ENCODE measurements at regions not wholly inside any gene's neighbourhood (a gene's known extent, or its start where the extent isn't known, plus 50 kb on each side); places are given as distances from the start of the nearest gene placed in this dataset.
"Not testable (repeated sequence)": the region's sequence is repeated elsewhere in the genome, so short reads cannot be mapped to it uniquely, and the experiment has no call there.

DNA sequence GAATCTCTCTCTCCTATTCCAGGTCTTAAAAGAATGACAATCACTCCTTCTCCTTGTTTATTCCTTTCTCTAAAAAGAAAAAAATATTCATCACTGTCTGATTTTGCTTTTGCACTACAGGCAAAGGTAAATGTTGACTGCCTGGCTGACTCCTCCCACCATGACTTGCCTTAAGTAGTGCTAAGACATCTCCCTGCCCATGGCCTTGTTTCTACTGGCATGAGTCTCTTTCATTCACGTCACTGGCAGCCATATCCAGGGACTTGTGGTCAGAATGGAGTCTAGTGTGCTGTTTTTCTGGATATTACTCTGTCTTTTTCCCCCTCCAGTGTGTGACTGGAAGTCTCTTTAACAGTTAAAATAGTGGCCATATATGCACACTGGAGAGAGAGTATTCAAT lies 522.9 kb upstream of the DAB2 start:
- no peaks in the 10 kb centered on the region for H3K27me3 Mint-ChIP-seq
- H3K9me3 Mint-ChIP-seq, result peaks cover 4% of the 10 kb centered on the region
- H3K36me3 Mint-ChIP-seq, result no peaks in the 10 kb centered on the region
- H3K4me1 Mint-ChIP-seq, result peaks cover 3% of the 10 kb centered on the region
- DNase-seq, result no peak
- H3K27ac Mint-ChIP-seq, result no peak overlapping the region
- no peak overlapping the region for H3K4me3 Mint-ChIP-seq

DNA sequence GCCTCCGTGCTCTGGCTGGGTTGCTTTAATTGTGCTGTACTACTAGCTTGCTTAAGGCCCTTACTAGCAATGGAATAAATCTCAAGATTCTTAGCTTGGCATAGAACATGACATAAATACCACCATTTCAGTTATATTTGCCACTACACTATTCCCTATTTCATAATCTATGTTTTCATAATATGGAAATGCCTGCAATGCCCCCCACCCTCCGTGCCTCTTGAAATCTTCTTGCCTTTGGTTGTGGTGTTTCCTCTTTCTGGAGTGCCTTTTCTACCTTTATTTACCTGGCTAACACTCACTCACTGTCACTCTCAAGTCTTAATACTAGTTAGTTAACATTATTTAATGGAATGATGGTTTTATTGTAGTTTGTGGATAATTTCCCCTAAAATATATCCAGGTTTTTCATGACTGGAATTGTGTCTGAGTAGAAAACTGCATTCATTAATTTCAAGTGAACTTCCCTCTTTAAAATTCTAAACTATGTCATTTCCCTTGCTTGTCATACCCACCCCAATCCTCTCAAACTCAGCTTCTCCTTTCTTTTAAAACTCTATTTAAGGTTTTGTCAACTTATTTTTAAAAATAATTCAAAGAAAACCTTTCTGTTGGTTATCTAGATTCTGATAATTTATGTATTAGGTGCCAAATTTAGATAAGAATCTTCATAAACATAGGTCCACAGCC lies 521.7 kb upstream of the DAB2 start:
- Mint-ChIP-seq H3K9me3 (peaks cover 2% of the 10 kb centered on the region), H3K4me1 (peaks cover 3% of the 10 kb centered on the region), H3K36me3 (no peaks in the 10 kb centered on the region), H3K27me3 (no peaks in the 10 kb centered on the region), H3K27ac (no peak overlapping the region), H3K4me3 (no peak overlapping the region)
- DNase-seq, result no peak

DNA sequence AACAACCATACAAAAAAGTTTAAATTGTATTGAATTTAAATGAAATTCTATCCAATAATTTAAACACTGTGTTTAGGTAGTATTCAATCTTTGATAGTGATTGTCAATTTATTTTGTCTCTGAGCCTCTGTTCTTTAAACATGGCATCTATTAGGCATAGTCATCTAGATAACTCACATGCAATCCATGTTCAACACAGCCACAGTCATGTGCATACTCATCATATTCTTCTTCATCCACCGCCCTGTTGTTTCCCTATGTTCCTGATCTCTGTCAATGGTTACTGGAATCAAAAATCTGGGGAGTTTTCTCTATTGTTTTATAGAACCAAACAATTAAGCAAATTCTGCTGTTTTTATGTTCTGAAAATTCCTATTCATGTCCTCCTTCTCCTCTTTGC lies 521.1 kb upstream of the DAB2 start:
- Mint-ChIP-seq H3K4me3 (no peak overlapping the region), H3K4me1 (peaks cover 3% of the 10 kb centered on the region), H3K36me3 (no peaks in the 10 kb centered on the region), H3K9me3 (no peaks in the 10 kb centered on the region), H3K27me3 (no peaks in the 10 kb centered on the region), H3K27ac (no peak overlapping the region)
- no peak for DNase-seq

DNA sequence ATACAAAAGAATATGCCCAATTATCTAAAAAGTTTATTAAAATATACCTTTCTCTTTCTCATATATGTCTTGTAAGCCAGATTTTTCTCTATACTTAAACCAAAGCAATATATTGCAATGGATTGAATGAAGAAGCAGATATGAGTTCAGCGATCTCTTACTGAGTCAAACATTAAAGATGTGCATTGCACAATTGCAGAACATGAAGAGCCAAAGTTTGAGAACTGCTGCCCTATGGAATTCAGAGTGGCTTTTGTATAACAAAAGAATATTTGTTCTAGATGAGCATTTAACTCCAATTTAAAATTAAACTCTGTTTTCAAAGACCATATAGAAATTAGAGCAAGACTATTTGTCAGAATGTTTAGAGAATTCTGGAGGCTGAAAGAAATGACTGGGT lies 519.0 kb upstream of the DAB2 start:
- Mint-ChIP-seq H3K27ac (no peak overlapping the region), H3K27me3 (no peaks in the 10 kb centered on the region), H3K4me1 (no peaks in the 10 kb centered on the region), H3K36me3 (no peaks in the 10 kb centered on the region), H3K9me3 (no peaks in the 10 kb centered on the region), H3K4me3 (no peak overlapping the region)
- DNase-seq, result no peak

DNA sequence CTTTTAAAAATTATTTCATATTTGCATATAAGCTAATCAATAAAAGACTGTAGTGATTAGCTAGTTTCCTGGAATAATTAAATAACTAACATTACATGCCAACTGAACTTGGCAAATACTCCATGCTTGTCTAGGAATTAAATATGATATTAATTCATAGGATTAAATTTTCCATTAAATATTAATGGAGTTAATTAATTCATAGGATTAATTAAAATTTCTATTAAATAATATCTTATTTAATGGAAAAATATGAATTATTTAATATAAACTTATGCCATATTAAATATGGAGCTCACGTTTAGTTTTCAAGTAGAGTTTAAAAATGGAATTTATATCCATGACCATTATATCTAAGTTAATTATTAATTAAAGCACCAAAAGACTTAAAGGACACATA lies 517.8 kb upstream of the DAB2 start:
- no peaks in the 10 kb centered on the region for H3K4me1 Mint-ChIP-seq
- H3K9me3 Mint-ChIP-seq, result no peaks in the 10 kb centered on the region
- DNase-seq, result no peak
- H3K27me3 Mint-ChIP-seq, result no peaks in the 10 kb centered on the region
- no peaks in the 10 kb centered on the region for H3K36me3 Mint-ChIP-seq
- no peak overlapping the region for H3K27ac Mint-ChIP-seq
- no peak overlapping the region for H3K4me3 Mint-ChIP-seq

DNA sequence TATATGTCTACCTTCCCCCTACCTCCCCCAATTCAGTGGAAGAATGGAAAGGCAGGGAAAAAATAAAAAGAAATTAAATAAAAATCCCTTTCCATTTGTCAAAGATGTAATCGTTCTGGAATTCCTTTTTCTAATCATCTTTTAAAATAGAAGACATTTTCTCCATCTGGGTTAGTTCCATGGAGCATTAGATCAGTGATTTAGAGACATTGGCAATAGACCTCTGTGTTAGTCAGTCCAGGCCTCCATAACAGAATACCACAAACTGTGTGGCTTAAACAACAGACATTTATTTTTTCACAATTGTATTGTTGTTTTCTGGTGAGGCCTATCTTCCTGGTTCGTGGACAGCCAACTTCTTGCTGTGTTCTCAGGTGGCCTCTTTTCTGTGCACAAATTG lies 516.6 kb upstream of the DAB2 start:
- Mint-ChIP-seq H3K9me3 (no peaks in the 10 kb centered on the region), H3K27me3 (peaks cover under 1% of the 10 kb centered on the region), H3K36me3 (no peaks in the 10 kb centered on the region), H3K4me1 (no peaks in the 10 kb centered on the region), H3K27ac (no peak overlapping the region), H3K4me3 (no peak overlapping the region)
- DNase-seq, result no peak

DNA sequence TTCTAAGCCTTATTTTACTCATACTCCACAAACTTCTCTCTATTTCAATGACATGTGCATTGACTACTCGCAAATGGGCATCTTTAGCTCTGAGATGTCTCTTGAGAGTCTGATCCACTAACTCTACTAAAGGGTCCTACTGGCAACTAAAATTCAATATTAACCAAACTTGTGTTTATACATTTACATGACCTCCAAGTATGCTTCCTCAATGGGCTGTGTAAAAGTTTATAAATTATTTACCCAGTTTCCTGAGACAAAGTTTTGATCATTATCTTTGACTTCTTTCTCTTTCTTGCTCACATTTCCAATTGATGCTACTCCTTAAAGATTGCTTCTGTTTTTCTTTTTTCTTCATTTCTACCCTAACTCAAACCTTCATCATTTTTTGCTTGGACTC lies 510.1 kb upstream of the DAB2 start:
- no peak overlapping the region for H3K27ac Mint-ChIP-seq
- no peaks in the 10 kb centered on the region for H3K9me3 Mint-ChIP-seq
- no peak for DNase-seq
- H3K36me3 Mint-ChIP-seq, result no peaks in the 10 kb centered on the region
- H3K27me3 Mint-ChIP-seq, result peaks cover 23% of the 10 kb centered on the region
- no peaks in the 10 kb centered on the region for H3K4me1 Mint-ChIP-seq
- no peak overlapping the region for H3K4me3 Mint-ChIP-seq

DNA sequence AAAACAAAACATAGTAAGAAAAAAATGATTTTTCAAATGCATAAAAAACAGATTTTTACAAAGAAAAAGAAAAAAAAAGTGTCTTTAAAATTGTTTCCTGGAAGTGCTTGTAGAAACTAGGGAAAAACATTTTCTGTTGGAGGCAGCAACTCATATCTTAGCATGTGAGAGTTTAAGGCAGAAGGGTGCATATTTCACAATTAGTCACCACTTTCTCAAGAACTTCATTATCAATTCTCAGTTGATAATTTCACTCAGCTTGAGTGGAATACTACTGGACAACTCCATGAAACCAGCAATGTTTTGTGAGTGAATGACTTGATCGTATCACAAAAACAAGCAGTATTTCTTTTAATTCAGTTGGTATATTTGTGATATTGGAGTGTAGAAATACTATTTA lies 508.3 kb upstream of the DAB2 start:
- Mint-ChIP-seq H3K9me3 (no peaks in the 10 kb centered on the region), H3K36me3 (no peaks in the 10 kb centered on the region), H3K27ac (no peak overlapping the region), H3K4me3 (no peak overlapping the region), H3K27me3 (peaks cover 29% of the 10 kb centered on the region), H3K4me1 (no peaks in the 10 kb centered on the region)
- DNase-seq, result no peak

DNA sequence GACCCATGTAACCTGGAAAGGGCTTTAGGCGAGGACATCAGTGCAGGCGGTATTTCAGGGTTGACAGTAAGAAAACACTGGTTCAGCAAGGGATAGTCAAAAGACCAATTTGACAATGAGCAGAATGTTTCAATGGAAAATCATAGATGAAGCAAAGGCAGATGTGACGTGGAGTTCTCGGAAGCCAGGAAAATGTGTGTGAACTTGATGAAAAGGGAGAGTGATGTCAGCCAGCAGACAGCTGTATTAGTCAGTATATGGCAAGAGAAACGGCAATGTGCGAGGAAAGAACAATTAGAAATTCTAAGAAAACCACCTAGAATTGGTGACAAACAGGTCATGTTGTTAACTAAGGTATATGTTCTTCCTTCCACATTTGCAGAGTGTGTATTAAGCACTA lies 503.9 kb upstream of the DAB2 start:
- Mint-ChIP-seq H3K9me3 (no peaks in the 10 kb centered on the region), H3K27me3 (peaks cover 30% of the 10 kb centered on the region), H3K4me3 (no peak overlapping the region), H3K27ac (no peak overlapping the region), H3K4me1 (no peaks in the 10 kb centered on the region), H3K36me3 (no peaks in the 10 kb centered on the region)
- no peak for DNase-seq

DNA sequence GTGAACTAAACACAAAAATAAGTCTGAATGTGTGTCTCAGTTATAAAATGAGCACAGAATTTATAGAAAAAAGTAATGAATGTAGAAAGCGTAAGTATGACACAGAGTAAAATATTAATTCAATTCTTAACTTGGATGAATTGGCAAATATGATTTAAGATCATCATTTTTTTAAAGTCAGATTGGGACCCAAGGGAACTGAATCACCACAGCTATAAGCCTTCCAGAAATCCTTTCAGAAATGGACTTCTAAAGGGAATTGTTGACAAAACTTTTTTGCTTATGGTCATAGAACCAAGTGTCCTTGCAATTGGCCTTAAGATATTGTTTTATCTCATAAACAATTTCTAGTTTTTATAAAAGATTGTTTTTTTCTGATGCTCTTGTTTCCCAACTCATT lies 495.1 kb upstream of the DAB2 start:
- Mint-ChIP-seq H3K4me3 (no peak overlapping the region), H3K36me3 (no peaks in the 10 kb centered on the region), H3K4me1 (no peaks in the 10 kb centered on the region), H3K27ac (no peak overlapping the region), H3K27me3 (no peaks in the 10 kb centered on the region), H3K9me3 (no peaks in the 10 kb centered on the region)
- no peak for DNase-seq

DNA sequence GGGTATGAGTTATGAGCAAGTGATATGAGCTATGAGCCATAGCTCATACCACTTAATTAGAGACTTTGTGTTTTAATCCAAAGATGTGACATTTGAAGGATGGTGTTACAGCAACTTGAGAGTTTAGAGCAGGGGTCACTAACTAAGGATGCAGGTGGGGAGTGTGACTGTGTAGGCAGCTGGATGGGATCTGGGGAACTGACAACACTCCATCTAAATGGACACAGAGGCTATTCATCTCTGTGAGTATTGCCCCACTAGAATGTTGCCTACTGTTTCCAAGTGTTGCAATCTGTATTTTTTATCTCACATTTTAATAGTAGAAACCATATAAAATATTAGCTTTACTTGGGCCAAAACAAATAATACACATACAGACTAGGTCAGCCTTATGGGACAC lies 488.1 kb upstream of the DAB2 start:
- peaks cover 3% of the 10 kb centered on the region for H3K9me3 Mint-ChIP-seq
- H3K4me3 Mint-ChIP-seq, result no peak overlapping the region
- H3K4me1 Mint-ChIP-seq, result no peaks in the 10 kb centered on the region
- no peaks in the 10 kb centered on the region for H3K36me3 Mint-ChIP-seq
- no peak overlapping the region for H3K27ac Mint-ChIP-seq
- H3K27me3 Mint-ChIP-seq, result peaks cover 31% of the 10 kb centered on the region
- DNase-seq, result no peak

DNA sequence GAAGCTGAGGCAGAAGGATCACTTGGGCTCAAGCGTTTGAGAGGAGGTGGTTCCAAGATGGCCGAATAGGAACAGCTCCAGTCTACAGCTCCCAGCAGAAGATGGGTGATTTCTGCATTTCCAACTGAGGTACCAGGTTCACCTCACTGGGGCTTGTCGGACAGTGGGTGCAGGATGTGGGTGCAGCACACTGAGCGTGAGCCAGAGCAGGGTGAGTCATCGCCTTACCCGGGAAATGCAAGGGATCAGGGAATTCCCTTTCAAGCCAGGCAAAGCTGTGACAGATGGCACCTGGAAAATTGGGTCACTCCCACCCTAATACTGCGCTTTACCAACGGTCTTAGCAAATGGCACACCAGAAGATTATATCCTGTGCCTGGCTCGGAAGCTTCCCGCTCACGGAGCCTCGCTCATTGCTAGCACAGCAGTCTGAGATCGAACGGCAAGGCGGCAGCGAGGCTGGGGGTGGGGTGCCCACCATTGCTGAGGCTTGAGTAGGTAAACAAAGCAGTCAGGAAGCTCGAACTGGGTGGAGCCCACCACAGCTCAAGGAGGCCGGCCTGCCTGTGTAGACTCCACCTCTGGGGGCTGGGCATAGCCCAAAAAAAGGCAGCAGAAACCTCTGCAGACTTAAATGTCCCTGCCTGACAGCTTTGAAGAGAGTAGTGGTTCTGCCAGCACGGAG lies 482.6 kb upstream of the DAB2 start:
- H3K4me3 Mint-ChIP-seq, H3K36me3 Mint-ChIP-seq, H3K9me3 Mint-ChIP-seq, DNase-seq, H3K27ac Mint-ChIP-seq, H3K4me1 Mint-ChIP-seq: not testable (repeated sequence)
- peaks cover 27% of the 10 kb centered on the region for H3K27me3 Mint-ChIP-seq

DNA sequence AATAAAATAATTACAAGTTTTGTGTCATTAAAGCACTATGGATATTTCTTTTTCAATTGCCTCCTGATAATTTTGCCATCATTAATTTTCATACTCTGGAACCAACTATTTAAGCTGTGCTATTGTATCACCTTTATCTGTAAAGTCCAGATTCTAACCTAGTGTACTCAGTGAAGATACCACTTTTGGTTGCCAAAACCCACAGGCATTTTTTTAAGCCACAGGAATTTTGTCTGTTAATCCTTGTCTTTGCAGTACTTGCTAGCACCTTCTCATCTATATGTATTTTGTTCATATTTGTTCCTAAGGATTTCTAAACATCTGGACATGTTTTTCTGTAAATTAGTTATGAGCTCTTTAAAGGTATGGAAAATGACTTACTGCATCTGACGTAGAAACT lies 481.4 kb upstream of the DAB2 start:
- no peaks in the 10 kb centered on the region for H3K4me1 Mint-ChIP-seq
- no peak overlapping the region for H3K4me3 Mint-ChIP-seq
- no peak overlapping the region for H3K27ac Mint-ChIP-seq
- peaks cover 3% of the 10 kb centered on the region for H3K9me3 Mint-ChIP-seq
- DNase-seq, result no peak
- peaks cover 29% of the 10 kb centered on the region for H3K27me3 Mint-ChIP-seq
- H3K36me3 Mint-ChIP-seq, result no peaks in the 10 kb centered on the region

DNA sequence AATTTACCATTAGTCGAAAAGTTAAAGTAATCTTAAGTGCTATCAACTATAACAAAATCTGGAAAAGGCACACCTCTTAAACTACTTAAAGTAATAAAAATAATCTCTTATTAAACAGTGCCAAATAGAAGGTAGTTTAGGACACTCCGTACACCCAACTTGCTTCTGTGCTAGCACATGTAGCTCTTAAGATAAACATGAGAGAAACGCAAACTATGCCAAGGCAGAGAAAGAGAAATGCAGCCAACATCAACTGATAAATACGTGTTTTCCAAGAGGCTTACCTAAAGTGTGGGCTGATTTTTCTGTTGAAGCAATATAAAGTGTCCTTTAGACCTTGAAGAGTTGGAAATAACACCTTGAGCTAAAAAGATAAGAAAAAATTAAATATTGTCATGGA lies 480.6 kb upstream of the DAB2 start:
- H3K4me3 Mint-ChIP-seq, result no peak overlapping the region
- no peak for DNase-seq
- H3K36me3 Mint-ChIP-seq, result no peaks in the 10 kb centered on the region
- H3K27me3 Mint-ChIP-seq, result peaks cover 29% of the 10 kb centered on the region
- H3K9me3 Mint-ChIP-seq, result peaks cover 3% of the 10 kb centered on the region
- H3K27ac Mint-ChIP-seq, result no peak overlapping the region
- H3K4me1 Mint-ChIP-seq, result no peaks in the 10 kb centered on the region

DNA sequence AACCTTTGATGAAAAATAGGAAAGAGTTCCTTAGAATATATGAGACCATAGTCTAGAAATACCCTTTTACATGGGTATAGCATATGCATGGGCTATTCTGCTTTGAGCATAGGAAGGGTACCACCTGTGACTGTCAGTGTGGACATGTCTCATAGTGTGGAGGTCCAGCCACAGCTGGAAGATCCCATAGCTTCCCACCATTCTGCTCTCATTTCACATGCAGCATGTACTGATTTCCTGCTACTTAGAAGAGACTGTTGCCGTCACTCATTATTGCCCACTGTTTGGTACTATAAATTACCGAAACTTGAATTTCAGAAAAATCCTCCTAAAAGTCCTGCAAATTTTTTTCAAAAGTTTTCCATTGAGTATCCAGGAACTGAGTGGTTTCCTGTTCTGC lies 477.8 kb upstream of the DAB2 start:
- H3K9me3 Mint-ChIP-seq, result no peaks in the 10 kb centered on the region
- H3K27me3 Mint-ChIP-seq, result peaks cover 23% of the 10 kb centered on the region
- H3K36me3 Mint-ChIP-seq, result no peaks in the 10 kb centered on the region
- no peak for DNase-seq
- no peak overlapping the region for H3K27ac Mint-ChIP-seq
- no peaks in the 10 kb centered on the region for H3K4me1 Mint-ChIP-seq
- H3K4me3 Mint-ChIP-seq, result no peak overlapping the region

DNA sequence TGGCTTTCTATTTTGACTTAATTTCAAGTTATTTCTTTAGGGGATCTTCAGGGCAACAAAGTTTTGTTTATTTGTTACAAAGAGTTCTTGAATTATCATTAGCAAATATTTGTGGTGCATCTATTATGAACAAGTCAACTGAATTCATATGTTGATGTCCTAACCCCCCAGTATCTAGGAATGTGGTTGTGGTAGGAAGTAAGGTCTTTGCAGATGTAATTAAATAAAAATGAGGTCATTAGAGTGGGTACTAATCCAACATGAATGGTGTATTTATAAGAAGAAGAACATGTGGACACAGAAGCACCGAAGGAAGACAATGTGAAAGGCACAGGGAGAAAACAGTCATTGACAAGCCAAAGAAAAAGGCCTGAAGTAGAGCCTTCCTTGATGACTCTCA lies 474.0 kb upstream of the DAB2 start:
- Mint-ChIP-seq H3K4me1 (no peaks in the 10 kb centered on the region), H3K9me3 (no peaks in the 10 kb centered on the region), H3K36me3 (no peaks in the 10 kb centered on the region), H3K27ac (no peak overlapping the region), H3K4me3 (no peak overlapping the region), H3K27me3 (peaks cover 26% of the 10 kb centered on the region)
- DNase-seq, result no peak
